ENCODE measurements at regions not wholly inside any gene's neighbourhood (a gene's known extent, or its start where the extent isn't known, plus 50 kb on each side); places are given as distances from the start of the nearest gene placed in this dataset.

DNA sequence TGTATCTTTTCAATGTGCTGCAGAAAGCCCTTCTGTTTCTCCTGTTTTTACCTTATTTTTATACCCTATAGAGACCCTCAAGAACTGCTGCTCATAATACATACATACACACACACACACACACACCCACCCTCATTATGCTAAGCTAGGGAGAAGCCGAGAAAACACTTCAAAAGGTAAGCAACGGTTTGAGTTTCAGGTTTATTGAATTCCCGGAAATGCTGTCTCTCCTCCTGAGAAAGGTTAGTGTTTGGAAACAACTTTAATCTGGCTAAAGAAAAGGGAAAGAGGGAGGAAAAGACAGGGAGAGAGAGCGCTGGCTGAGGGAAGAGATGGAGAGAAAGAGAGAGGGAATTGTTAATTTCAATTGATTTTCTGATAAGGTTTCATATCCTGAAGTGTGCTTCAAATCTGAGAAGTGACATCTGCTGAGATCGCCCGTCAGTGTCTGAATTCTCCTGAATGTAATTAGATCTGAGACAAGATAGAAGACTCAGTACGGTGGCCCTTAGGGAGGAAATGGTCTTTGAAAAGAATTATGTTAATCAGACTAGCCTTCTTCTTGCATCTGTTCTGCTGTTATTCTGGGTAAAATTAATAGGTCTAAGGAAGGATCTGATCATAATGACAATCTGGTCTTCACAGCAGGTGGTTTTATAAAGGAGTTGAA lies 169.1 kb downstream of the NXPE2 start:
- no peak for FAIRE-seq
- no peak for DNase-seq (ENCODE audit: extremely low spot score, insufficient read length, low read depth)

GRCh38 chr11:114848027-114848426 lies 169.7 kb downstream of the NXPE2 start:
- DNase-seq (ENCODE audit: extremely low spot score, insufficient read length, low read depth) (no peak), FAIRE-seq (no peak)

GRCh38 chr11:114857281-114857680 lies 179.0 kb downstream of the NXPE2 start:
- no peak for DNase-seq (ENCODE audit: extremely low spot score, insufficient read length, low read depth)
- no peak for FAIRE-seq

DNA sequence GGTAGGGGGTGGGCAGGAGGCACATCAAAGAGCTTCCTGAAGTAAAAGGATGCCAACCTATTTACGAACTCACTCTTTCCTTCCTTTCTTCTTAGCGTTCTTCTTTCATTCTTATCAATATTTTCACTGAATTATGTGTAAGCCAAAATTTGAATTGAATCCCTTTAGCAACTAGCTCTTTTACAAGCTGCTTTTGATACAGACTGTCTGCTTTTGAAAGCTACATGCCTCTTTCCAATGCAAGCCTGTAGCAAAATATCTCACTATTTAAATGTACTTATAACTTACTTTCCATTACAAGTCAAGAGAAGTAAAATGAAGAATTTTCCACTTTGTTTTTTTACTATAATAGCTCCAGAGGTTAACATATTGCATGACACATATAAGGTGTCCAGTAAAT lies 186.6 kb downstream of the NXPE2 start:
- FAIRE-seq (no peak), DNase-seq (ENCODE audit: extremely low spot score, insufficient read length, low read depth) (no peak)

DNA sequence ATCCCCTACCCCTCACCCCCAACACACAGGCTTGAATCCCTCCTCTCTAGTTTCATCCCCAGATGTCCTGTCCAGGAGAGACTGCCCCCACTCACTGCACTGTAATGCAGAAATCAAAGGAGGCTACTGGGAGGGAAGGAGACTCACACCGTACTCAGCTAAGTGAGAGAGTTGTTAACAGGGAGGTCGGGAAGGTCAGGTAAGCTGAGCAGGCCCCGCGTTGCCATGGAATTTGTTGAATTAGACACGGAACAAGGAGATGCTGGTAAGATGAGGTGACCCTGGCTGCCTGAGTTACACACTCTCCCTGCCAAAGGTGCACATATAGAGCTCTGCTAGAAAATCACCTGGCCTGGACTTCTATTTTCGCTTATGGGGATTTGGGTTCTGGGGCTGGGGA lies 197.9 kb downstream of the NXPE2 start:
- no peak for DNase-seq (ENCODE audit: extremely low spot score, insufficient read length, low read depth)
- no peak for FAIRE-seq

DNA sequence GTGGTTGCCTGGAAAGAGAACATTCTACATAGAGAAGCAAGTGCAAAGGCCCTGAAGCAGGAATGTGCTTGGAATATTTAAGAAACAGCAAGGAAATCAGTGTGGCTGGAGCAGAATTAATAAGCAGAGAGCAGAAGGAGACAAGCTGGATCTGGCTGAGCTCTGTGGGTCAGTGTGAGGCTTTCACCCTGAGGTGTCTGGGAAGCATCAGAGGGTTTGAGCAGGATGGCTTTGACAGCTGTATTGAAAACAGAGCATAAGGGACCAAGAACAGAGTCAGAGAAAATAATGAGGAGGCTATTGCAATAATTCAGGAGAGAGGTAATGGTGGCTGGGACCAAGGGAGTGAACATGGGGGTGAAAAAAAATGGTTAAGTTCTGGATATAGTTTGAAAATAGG lies 199.6 kb downstream of the NXPE2 start:
- no peak for FAIRE-seq

GRCh38 chr11:114880442-114880841 lies 202.1 kb downstream of the NXPE2 start:
- DNase-seq (ENCODE audit: extremely low spot score, insufficient read length, low read depth), result no peak
- FAIRE-seq, result no peak

More for the DNA sequence above, 199.6 kb downstream of the NXPE2 start:
- no peak for DNase-seq (ENCODE audit: extremely low spot score, insufficient read length, low read depth)

GRCh38 chr11:114883472-114883871 lies 205.1 kb downstream of the NXPE2 start:
- no peak for FAIRE-seq
- DNase-seq (ENCODE audit: extremely low spot score, insufficient read length, low read depth), result no peak

- FAIRE-seq, result no peak
- no peak for DNase-seq (ENCODE audit: extremely low spot score, insufficient read length, low read depth)
Observed at GRCh38 chr11:114886644-114887265, 208.4 kb downstream of the NXPE2 start.

DNA sequence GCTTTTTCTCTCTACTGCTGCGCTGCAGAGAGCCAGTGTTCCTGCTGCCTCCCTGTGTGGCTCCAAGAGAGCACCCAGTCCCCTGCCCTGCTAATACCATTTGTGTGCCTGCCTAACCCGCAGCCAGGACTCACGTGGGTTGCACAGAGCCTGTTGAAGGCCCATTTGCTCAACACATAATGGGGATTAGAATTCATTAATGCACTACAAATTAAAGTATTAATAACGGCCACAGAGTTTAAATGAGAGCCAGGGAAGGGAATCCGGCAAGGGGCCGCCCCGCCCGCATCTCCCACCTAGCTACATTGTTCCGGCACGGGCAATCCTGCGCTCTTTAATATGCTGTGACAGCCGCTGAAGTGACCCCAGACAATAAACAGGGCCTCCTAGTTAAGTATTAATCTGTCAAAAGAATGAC lies 211.3 kb downstream of the NXPE2 start:
- FAIRE-seq (no peak), DNase-seq (ENCODE audit: extremely low spot score, insufficient read length, low read depth) (no peak)

DNA sequence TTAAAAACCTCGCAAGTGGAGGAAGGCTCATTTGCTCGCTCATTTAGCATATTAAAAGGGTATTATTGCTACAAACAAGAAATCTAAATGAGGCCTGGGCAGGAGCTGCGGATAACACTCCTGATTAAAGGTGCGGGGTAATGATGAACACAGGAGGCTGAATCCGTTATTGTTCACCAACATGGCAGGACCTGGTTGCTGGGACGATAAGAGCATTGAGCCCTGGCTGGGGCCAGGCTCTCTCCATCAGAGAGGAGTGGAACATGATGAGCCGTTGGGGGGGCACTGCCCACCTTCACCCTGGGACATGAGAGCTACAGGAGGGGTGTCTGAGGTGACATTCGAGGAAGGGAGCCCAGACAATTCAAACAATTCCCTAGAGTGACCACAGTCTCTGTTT lies 211.7 kb downstream of the NXPE2 start:
- DNase-seq (ENCODE audit: extremely low spot score, insufficient read length, low read depth), result no peak
- FAIRE-seq, result no peak

DNA sequence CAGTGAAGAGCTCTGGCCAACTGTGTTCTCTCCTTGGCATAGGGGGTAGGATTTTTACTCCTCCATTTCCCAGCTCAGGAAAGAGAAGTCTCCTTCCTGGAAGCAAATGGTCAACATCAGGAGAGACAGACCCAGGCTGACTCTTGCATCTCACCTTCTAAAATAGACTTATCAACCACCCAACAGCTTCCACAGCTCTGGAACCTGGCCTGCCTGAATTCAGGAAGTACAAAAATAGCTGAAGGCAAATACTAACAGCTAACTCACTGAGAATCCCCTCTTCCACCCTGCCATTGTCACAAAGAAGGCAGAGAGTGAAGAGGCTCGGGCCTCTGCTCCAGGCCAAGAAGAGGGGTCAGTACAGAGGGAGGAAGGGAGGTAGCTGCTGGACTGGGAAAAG lies 213.6 kb downstream of the NXPE2 start:
- no peak for DNase-seq (ENCODE audit: extremely low spot score, insufficient read length, low read depth)
- FAIRE-seq, result no peak

DNA sequence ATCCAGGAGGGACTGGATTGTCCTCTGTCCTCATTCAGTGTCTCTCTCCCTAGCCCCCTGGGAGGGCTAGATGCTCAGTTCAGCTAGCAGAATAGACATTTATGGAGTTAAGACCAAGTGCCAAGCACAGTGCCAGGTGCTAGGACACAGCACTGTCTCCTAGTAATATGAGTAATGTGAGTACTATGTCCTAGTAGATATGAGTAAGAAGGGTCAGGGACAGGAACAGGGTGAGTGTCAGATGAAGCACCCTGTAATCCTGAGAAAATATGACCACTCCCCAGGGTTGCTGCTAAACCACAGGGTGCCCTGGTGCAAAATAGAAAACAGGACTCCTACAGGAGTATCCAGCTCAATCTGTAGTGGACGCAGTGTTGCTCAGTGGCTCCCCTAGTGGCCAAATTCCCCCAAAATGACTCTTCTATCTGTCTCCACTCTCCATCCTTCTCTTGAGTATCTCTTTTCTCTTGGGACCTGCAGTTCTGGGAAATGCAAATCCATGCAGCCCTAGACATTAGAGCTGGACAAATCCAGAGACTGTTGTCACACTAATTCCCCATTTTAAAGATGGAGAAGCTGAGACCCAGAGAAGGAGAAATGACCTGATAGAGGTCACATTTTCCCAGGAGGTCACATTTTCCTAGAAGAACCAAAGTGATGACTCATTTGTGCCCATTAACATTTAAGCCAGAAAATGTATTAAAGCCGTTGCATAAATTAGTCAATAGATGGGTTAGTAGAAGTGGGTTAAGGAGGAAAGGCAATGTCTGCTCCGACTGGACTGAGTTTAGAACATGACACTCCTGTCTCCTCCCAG lies 214.3 kb downstream of the NXPE2 start:
- peak; percentile 15 for FAIRE-seq
- no peak for DNase-seq (ENCODE audit: extremely low spot score, insufficient read length, low read depth)

DNA sequence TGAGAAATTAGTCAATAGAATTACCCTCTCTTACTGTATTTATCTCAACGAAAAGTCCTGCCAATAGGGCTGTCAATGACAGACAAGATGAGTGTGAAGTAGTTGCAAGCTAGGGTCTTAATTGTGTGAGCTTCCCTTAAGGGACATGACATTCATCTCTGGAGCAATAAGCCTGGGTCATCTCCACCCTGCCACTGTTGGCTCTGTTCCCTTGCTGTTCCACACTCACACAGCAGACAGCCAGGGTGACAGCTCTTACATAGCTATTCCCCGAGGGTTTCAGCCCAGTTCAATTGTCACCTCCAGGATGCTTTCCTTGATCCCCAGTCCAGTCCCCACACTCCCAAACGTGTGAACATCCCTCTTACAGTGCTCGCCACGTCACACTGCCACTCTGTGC lies 215.0 kb downstream of the NXPE2 start:
- DNase-seq (ENCODE audit: extremely low spot score, insufficient read length, low read depth) (no peak), FAIRE-seq (no peak)

DNA sequence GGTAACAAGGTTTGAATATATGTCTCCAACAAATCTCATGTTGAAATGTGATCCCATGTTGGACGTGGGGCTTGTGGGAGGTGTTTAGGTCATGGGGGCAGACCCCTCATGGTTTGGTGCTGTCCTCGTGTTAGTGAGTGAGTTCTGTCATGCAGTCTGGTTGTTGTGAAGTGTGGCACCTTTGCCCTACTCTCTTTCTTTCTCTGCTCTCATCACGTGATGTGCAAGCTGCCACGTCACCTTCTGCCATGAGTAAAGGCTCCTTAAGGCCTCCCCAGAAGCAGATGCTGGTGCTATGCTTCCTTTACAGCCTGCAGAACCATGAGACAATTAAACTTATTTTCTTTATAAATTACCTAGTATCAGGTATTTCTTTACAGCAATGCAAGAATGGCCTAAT lies 218.3 kb downstream of the NXPE2 start:
- no peak for FAIRE-seq

DNA sequence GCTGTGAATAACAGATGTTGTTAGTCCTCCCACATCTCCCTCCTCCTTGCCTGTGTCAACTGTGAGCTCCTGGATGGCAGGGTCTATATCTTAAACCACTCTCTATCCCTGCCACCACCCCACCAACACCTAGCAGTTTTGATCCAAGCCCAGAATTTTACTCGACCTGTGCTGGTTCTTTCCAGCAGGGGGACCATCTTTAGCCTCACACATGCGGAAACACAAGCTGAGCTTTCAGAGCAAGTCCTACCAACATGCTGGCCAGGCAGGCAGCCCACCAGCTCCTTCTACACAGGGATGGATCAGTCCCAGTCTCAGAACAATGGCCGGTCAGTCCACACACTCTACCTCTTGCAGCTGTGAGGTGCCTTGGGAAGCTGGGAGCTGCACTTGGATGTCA lies 231.5 kb downstream of the NXPE2 start:
- FAIRE-seq (no peak), DNase-seq (ENCODE audit: extremely low spot score, insufficient read length, low read depth) (no peak)

More for the DNA sequence above, 218.3 kb downstream of the NXPE2 start:
- DNase-seq (ENCODE audit: extremely low spot score, insufficient read length, low read depth), result no peak

DNA sequence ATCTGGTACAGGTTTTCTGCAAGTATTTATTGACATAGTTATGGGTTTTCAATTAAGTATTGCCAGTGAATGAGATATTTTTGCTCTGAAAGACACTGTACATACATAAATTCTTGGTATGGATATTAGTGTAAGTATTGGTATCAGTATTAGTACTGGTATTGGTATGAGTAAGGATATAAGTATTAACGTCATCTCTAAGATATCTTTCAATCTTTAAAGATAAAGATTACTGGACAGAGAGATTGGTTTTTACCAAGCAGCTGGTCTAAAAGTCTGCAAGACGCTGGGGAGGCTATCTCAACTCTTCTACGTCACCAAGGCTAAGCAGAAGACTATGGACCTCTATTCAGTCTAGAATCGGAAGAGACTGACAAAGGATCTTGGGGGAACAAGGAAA lies 234.5 kb downstream of the NXPE2 start:
- no peak for FAIRE-seq
- DNase-seq (ENCODE audit: extremely low spot score, insufficient read length, low read depth), result no peak

- DNase-seq (ENCODE audit: extremely low spot score, insufficient read length, low read depth) (no peak), FAIRE-seq (no peak)
Observed at GRCh38 chr11:114914231-114915005, 236.1 kb downstream of the NXPE2 start.

DNA sequence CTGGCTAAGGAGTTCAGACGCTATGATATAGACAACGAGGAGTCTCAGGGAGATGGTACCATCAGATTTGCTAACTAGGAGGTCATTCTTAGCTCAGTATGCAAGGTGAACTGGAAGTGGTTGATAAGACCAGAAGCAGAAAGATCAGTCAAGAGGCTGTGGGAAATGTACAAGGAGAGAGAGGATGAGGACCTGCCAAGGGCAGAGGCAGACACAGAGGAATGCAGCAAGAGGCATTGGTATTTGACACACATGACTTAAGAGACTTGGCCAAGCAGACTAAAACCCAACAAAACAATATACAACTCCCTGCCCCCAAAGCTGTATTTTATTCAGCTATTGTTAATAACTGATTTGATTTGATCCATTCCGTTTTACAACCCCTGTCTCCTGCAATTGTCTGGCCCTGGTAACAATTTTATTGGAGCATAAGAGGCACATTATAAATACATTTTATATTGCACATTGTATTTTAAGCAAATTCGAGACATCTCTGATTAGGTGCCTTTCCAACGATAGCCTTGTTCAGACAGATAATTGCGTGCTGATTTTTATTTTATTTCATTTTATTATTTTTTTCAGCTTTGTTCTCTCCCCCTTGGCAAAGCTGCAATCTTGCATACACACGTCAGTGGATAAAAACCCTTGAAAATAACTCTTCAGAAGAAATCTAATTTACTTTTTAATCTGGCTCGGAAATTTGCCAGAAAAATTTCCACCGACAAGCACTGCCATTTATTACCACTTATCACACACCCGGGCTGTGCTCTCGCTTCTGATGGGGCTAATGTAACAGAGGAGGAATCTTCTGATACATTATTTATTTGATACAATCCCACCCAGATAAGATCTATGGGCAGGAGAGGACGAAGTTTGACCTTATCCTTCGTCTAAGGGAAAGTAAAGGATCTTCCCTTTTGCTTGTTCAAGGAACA lies 237.8 kb downstream of the NXPE2 start:
- DNase-seq (ENCODE audit: extremely low spot score, insufficient read length, low read depth) (no peak), FAIRE-seq (no peak)
